ENCODE measurements at regions not wholly inside any gene's neighbourhood (a gene's known extent, or its start where the extent isn't known, plus 50 kb on each side); places are given as distances from the start of the nearest gene placed in this dataset.
A peak's percentile ranks its signal among the peaks of the same experiment; 100 is the strongest.

- no peak for FAIRE-seq
Observed at GRCh38 chr6:139690007-139690406, 315.6 kb upstream of the CITED2 start.

GRCh38 chr6:139687055-139687454 lies 312.6 kb upstream of the CITED2 start:
- FAIRE-seq (no peak), DNase-seq (ENCODE audit: low spot score in 2 of 2) (no peak)

More at GRCh38 chr6:139690007-139690406, 315.6 kb upstream of the CITED2 start:
- no peak for DNase-seq (ENCODE audit: low spot score in 2 of 2)

- DNase-seq (ENCODE audit: low spot score in 2 of 2), result no peak
- no peak for FAIRE-seq
Observed at GRCh38 chr6:139686308-139686707, 311.9 kb upstream of the CITED2 start.

- no peak for DNase-seq (ENCODE audit: low spot score in 2 of 2)
- no peak for FAIRE-seq
Observed at GRCh38 chr6:139685009-139685408, 310.6 kb upstream of the CITED2 start.

- DNase-seq (ENCODE audit: low spot score in 2 of 2), result no peak
- no peak for FAIRE-seq
Observed at GRCh38 chr6:139680819-139681218, 306.4 kb upstream of the CITED2 start.

- no peak for FAIRE-seq
Observed at GRCh38 chr6:139679516-139680179, 305.2 kb upstream of the CITED2 start.

GRCh38 chr6:139676718-139677117 lies 302.3 kb upstream of the CITED2 start:
- FAIRE-seq (no peak), DNase-seq (ENCODE audit: low spot score in 2 of 2) (no peak)

More at GRCh38 chr6:139679516-139680179, 305.2 kb upstream of the CITED2 start:
- no peak for DNase-seq (ENCODE audit: low spot score in 2 of 2)

GRCh38 chr6:139666284-139666683 lies 291.8 kb upstream of the CITED2 start:
- DNase-seq (ENCODE audit: low spot score in 2 of 2) (no peak), FAIRE-seq (no peak)

GRCh38 chr6:139663996-139664395 lies 289.5 kb upstream of the CITED2 start:
- DNase-seq (ENCODE audit: low spot score in 2 of 2), result no peak
- peak; percentile 33 for FAIRE-seq

GRCh38 chr6:139659711-139660110 lies 285.3 kb upstream of the CITED2 start:
- DNase-seq (ENCODE audit: low spot score in 2 of 2), result no peak
- FAIRE-seq, result no peak

- DNase-seq (ENCODE audit: low spot score in 2 of 2), result no peak
- FAIRE-seq, result no peak
Observed at GRCh38 chr6:139659196-139659595, 284.7 kb upstream of the CITED2 start.

- DNase-seq (ENCODE audit: low spot score in 2 of 2), result no peak
- no peak for FAIRE-seq
Observed at GRCh38 chr6:139657119-139657518, 282.7 kb upstream of the CITED2 start.

GRCh38 chr6:139655783-139656705 lies 281.6 kb upstream of the CITED2 start:
- FAIRE-seq (no peak), DNase-seq (ENCODE audit: low spot score in 2 of 2) (no peak)

GRCh38 chr6:139654888-139655782 lies 280.7 kb upstream of the CITED2 start:
- FAIRE-seq (no peak), DNase-seq (ENCODE audit: low spot score in 2 of 2) (no peak)

GRCh38 chr6:139654309-139654708 lies 279.9 kb upstream of the CITED2 start:
- no peak for FAIRE-seq
- DNase-seq (ENCODE audit: low spot score in 2 of 2), result no peak

GRCh38 chr6:139653111-139653510 lies 278.7 kb upstream of the CITED2 start:
- no peak for DNase-seq (ENCODE audit: low spot score in 2 of 2)
- FAIRE-seq, result no peak

GRCh38 chr6:139650941-139651340 lies 276.5 kb upstream of the CITED2 start:
- FAIRE-seq (no peak), DNase-seq (ENCODE audit: low spot score in 2 of 2) (no peak)

- no peak for DNase-seq (ENCODE audit: low spot score in 2 of 2)
- FAIRE-seq, result no peak
Observed at GRCh38 chr6:139649732-139650131, 275.3 kb upstream of the CITED2 start.

GRCh38 chr6:139649128-139649527 lies 274.7 kb upstream of the CITED2 start:
- no peak for DNase-seq (ENCODE audit: low spot score in 2 of 2)
- no peak for FAIRE-seq

- no peak for DNase-seq (ENCODE audit: low spot score in 2 of 2)
Observed at GRCh38 chr6:139648430-139649000, 274.1 kb upstream of the CITED2 start.

More at GRCh38 chr6:139648430-139649000, 274.1 kb upstream of the CITED2 start:
- no peak for FAIRE-seq

All from frontal cortex (tissue), 3 donors.